GM13976 (cell line): ENCODE measurements at regions not wholly inside any gene's neighbourhood (a gene's known extent, or its start where the extent isn't known, plus 50 kb on each side); places are given as distances from the start of the nearest gene placed in this dataset.
"Not testable (repeated sequence)": the region's sequence is repeated elsewhere in the genome, so short reads cannot be mapped to it uniquely, and the experiment has no call there.

Experiments used
- DNase-seq: peaks from one replicate; pipeline ENCODE4 v3.0.0; 2012; ENCODE audit warnings: low spot score
- CTCF ChIP-seq: IDR thresholded peaks from 2 replicates; pipeline ENCODE4 v1.5.1; 2012; ENCODE audit warnings: borderline replicate concordance, mild to moderate bottlenecking; ENCODE audit not compliant: insufficient read depth; ENCODE audit errors: extremely low read depth, missing control alignments, control extremely low read depth
- in situ Hi-C: fragments of 300-500 bp; cut with MboI; formaldehyde crosslinking; loops from one replicate; pipeline ENCODE4 v1.12.0; 2022; ENCODE audit warnings: low sequenced_read_pairs, mixed read lengths, inconsistent platforms; ENCODE audit not compliant: unreplicated experiment

- DNase-seq = no peak
- TF ChIP-seq CTCF = no peak
- in situ Hi-C loops = no loop called here
These were observed 59.7 kb upstream of the SLC35C1 start for GRCh38 chr11:45745065-45745811.

- no peak for TF ChIP-seq CTCF
- in situ Hi-C loops = no loop called here
- DNase-seq = no peak
These were observed 61.1 kb upstream of the SLC35C1 start for GRCh38 chr11:45743556-45744468.

- DNase-seq = no peak
- no peak for TF ChIP-seq CTCF
- in situ Hi-C loops = no loop called here
These were observed 63.4 kb upstream of the SLC35C1 start for GRCh38 chr11:45741582-45741981.

- in situ Hi-C loops = no loop called here
- no peak for DNase-seq
- no peak for TF ChIP-seq CTCF
These were observed 63.9 kb upstream of the SLC35C1 start for GRCh38 chr11:45741032-45741431.

- TF ChIP-seq CTCF = no peak
- in situ Hi-C loops = no loop called here
- no peak for DNase-seq
These were observed 65.1 kb upstream of the SLC35C1 start for GRCh38 chr11:45739866-45740265.

GRCh38 chr11:45739071-45739470, 65.9 kb upstream of the SLC35C1 start:
- in situ Hi-C loops, DNase-seq: not testable (repeated sequence)

GRCh38 chr11:45738194-45738593, 66.8 kb upstream of the SLC35C1 start:
- in situ Hi-C loops, DNase-seq: not testable (repeated sequence)

- in situ Hi-C loops = no loop called here
- DNase-seq = no peak
- TF ChIP-seq CTCF = no peak
These were observed 67.9 kb upstream of the SLC35C1 start for GRCh38 chr11:45737056-45737455.
